Hepatocyte (in vitro differentiated cells): ENCODE measurements at regions not wholly inside any gene's neighbourhood (a gene's known extent, or its start where the extent isn't known, plus 50 kb on each side); places are given as distances from the start of the nearest gene placed in this dataset.
"Not testable (repeated sequence)": the region's sequence is repeated elsewhere in the genome, so short reads cannot be mapped to it uniquely, and the experiment has no call there.

ENCODE experiments used
- DNase-seq: peaks from one replicate; pipeline ENCODE4 v3.0.0-alpha.2; 2016; ENCODE audit warnings: low spot score
- H2AFZ ChIP-seq: fragments of 200-600 bp; sonication (generic); 2 replicates; pipeline ENCODE4 v1.6.0; 2016; ENCODE audit warnings: antibody characterized with exemption, mild to moderate bottlenecking
- H3K27ac ChIP-seq: fragments of 200-600 bp; sonication (generic); 2 replicates; pipeline ENCODE4 v1.5.1; 2016; ENCODE audit warnings: mild to moderate bottlenecking
- H3K27me3 ChIP-seq: fragments of 200-600 bp; sonication (generic); 2 replicates; pipeline ENCODE4 v1.6.1; 2016
- H3K36me3 ChIP-seq: fragments of 200-600 bp; sonication (generic); replicated peaks from 2 replicates; pipeline ENCODE4 v1.5.1; 2016; ENCODE audit warnings: low read depth; ENCODE audit not compliant: insufficient read depth
- H3K4me1 ChIP-seq: fragments of 200-600 bp; sonication (generic); 2 replicates; pipeline ENCODE4 v1.5.1; 2016; ENCODE audit warnings: mild to moderate bottlenecking, moderate library complexity; ENCODE audit not compliant: insufficient read depth
- H3K4me2 ChIP-seq: fragments of 200-600 bp; sonication (generic); 2 replicates; pipeline ENCODE4 v1.6.0; 2016
- H3K4me3 ChIP-seq: fragments of 200-600 bp; sonication (generic); 2 replicates; pipeline ENCODE4 v1.5.1; 2016; ENCODE audit warnings: mild to moderate bottlenecking
- H3K79me2 ChIP-seq: fragments of 200-600 bp; sonication (generic); 2 replicates; pipeline ENCODE4 v1.6.0; 2017; ENCODE audit warnings: mild to moderate bottlenecking
- H3K9me2 ChIP-seq: fragments of 200-600 bp; sonication (generic); replicated peaks from 2 replicates; pipeline ENCODE4 v1.6.0; 2017; ENCODE audit warnings: mild to moderate bottlenecking; ENCODE audit not compliant: insufficient read depth
- H3K9me3 ChIP-seq: fragments of 200-600 bp; sonication (generic); 2 replicates; pipeline ENCODE4 v1.5.1; 2016; ENCODE audit warnings: low read depth, mild to moderate bottlenecking
- H4K20me1 ChIP-seq: fragments of 200-600 bp; sonication (generic); 2 replicates; pipeline ENCODE4 v1.6.0; 2016; ENCODE audit warnings: mild to moderate bottlenecking; ENCODE audit not compliant: insufficient read depth, poor library complexity, severe bottlenecking
- EZH2 ChIP-seq: fragments of 200-600 bp; sonication (generic); IDR thresholded peaks from 2 replicates; pipeline ENCODE4 v1.6.1; 2016; ENCODE audit warnings: antibody characterized with exemption, mild to moderate bottlenecking, borderline replicate concordance
- EZH2phosphoT487 ChIP-seq: fragments of 200-600 bp; sonication (generic); IDR thresholded peaks from one replicate; pipeline ENCODE4 v1.6.1; 2018; ENCODE audit warnings: antibody characterized with exemption, mild to moderate bottlenecking, low read depth, moderate library complexity; ENCODE audit not compliant: unreplicated experiment, severe bottlenecking
- WGBS: methylation state at CpG from one replicate; pipeline ENCODE4 v1.1.6; 2016; ENCODE audit warnings: low lambda C conversion rate; ENCODE audit errors: missing lambda C conversion rate; 5-methylcytosine and 5-hydroxymethylcytosine counted together
- TF ChIP-seq, protein P1 (sequence below): fragments of 200-600 bp; sonication (generic); IDR thresholded peaks from 2 replicates; pipeline ENCODE4 v1.5.1; 2016; ENCODE audit warnings: antibody characterized with exemption, mild to moderate bottlenecking; ENCODE audit not compliant: poor library complexity

DNA sequence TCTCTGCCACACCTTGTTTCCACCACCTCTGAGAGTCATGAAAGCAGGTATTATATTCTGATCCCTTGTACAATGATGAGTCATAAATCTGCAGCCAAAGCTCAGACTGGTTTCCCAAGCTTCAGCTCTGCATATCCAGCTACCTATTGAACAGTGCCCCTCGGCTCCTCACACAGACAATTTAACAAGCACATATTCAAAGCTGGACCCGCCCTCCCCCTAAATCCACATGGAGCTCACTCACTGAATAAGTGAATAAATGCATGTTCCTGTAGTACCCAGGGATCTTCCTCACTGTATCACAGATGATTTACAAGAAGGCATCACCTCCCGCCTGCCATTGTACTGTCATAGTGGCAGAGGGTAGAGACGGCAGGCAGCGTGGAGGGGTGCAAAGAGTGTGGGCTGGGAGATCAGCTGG lies 516.4 kb downstream of the GRIN2A start:
- 66% methylated on average over 5 of the region's 5 CpGs for WGBS
- Histone ChIP-seq H2AFZ (no peak overlapping the region), H3K27ac (no peak overlapping the region), H3K27me3 (peaks cover 5% of the 10 kb centered on the region), H3K36me3 (no peaks in the 10 kb centered on the region), H3K9me2 (no peaks in the 10 kb centered on the region), H3K79me2 (no peaks in the 10 kb centered on the region), H3K4me1 (no peaks in the 10 kb centered on the region), H3K4me3 (no peak overlapping the region), H3K9me3 (no peaks in the 10 kb centered on the region), H4K20me1 (no peaks in the 10 kb centered on the region), H3K4me2 (no peak overlapping the region)
- TF ChIP-seq EZH2 (no peak), EZH2phosphoT487 (no peak)
- DNase-seq: peak; percentile 42

DNA sequence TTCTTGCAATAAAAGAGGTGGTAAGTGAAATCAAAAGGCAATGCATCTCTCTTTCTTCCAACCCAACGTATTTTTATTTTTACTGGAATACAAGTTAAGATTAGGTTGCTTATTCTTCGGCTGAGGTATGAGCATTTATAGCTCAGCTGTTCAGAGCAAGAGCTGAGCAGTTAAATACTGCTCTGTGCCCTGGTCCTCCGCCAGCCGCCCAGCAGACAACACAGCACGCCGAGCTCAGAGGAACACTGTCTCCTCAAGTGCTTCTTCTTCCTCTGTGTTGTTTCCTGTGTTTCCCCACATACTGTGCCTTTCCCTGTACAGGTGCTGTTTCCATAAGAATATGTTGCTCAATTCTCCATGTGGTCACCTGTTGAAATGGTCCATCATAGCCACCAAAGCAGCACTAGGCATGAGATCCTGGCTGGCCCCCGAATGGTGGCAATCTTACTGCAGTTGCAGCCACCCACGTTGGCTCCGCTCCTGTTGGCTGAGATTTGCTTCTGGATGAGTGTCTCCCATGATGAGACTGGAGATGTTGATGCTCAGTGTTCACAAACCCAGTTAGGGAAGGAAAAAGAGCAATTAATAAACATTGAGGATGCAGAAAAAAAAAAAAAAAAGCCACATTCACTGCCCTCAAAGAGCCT lies 515.3 kb downstream of the GRIN2A start:
- no peak overlapping the region for H3K27ac ChIP-seq
- DNase-seq: no peak

DNA sequence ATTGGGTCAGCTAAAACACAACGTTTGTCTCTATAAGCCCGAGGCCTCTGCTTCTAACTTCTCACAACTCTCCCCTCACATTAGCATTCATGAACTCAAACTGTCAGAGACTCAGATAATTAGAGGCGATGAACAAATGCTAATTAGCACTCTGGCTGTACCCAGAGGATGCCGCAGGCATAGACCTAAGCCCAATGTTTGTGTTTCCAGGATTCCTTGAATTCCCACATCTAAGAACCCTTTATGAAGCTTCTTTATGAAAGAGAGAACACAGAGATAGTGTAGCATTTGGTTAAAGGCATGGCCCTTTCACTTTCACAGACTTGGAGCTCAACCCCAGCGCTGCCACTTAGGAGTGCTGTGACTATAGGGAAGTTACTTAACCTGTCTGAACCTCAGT lies 512.2 kb downstream of the GRIN2A start:
- Histone ChIP-seq H3K9me3 (no peaks in the 10 kb centered on the region), H3K9me2 (no peaks in the 10 kb centered on the region), H3K79me2 (no peaks in the 10 kb centered on the region), H3K4me3 (no peak overlapping the region), H3K36me3 (no peaks in the 10 kb centered on the region), H3K4me1 (no peaks in the 10 kb centered on the region), H4K20me1 (no peaks in the 10 kb centered on the region), H2AFZ (no peak overlapping the region), H3K27ac (no peak overlapping the region), H3K27me3 (no peaks in the 10 kb centered on the region), H3K4me2 (no peak overlapping the region)
- TF ChIP-seq EZH2 (no peak), EZH2phosphoT487 (no peak)
- TF ChIP-seq, protein P1, sequence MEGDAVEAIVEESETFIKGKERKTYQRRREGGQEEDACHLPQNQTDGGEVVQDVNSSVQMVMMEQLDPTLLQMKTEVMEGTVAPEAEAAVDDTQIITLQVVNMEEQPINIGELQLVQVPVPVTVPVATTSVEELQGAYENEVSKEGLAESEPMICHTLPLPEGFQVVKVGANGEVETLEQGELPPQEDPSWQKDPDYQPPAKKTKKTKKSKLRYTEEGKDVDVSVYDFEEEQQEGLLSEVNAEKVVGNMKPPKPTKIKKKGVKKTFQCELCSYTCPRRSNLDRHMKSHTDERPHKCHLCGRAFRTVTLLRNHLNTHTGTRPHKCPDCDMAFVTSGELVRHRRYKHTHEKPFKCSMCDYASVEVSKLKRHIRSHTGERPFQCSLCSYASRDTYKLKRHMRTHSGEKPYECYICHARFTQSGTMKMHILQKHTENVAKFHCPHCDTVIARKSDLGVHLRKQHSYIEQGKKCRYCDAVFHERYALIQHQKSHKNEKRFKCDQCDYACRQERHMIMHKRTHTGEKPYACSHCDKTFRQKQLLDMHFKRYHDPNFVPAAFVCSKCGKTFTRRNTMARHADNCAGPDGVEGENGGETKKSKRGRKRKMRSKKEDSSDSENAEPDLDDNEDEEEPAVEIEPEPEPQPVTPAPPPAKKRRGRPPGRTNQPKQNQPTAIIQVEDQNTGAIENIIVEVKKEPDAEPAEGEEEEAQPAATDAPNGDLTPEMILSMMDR: no peak
- WGBS: 21% methylated on average over 5 of the region's 5 CpGs
- DNase-seq: no peak

More for the DNA sequence above, 515.3 kb downstream of the GRIN2A start:
- H3K4me1 ChIP-seq: no peaks in the 10 kb centered on the region
- no peaks in the 10 kb centered on the region for H3K36me3 ChIP-seq
- H3K9me2 ChIP-seq: no peaks in the 10 kb centered on the region
- H3K4me2 ChIP-seq: no peak overlapping the region
- H3K27me3 ChIP-seq: no peaks in the 10 kb centered on the region
- no peaks in the 10 kb centered on the region for H3K9me3 ChIP-seq
- no peak overlapping the region for H3K4me3 ChIP-seq
- TF ChIP-seq EZH2 (no peak), EZH2phosphoT487 (no peak)
- TF ChIP-seq, protein P1: no peak
- WGBS: 84% methylated on average over 9 of the region's 9 CpGs
- H4K20me1 ChIP-seq: no peaks in the 10 kb centered on the region
- no peak overlapping the region for H2AFZ ChIP-seq
- no peaks in the 10 kb centered on the region for H3K79me2 ChIP-seq

DNA sequence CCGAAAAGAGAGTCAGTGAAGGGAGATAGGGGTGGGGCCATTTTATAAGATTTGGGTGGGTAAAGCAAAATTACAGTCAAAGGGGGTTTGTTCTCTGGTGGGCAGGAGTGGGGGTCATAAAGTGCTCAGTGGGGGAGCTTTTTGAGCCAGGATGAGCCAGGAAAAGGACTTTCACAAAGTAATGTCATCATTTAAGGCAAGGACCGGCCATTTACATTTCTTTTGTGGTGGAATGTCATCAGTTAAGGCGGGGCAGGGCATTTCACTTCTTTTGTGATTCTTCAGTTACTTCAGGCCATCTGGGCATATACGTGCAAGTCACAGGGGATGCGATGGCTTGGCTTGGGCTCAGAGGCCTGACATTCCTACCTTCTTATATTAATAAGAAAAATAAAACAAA lies 511.6 kb downstream of the GRIN2A start:
- H3K36me3 ChIP-seq, H3K4me3 ChIP-seq, H3K27ac ChIP-seq, H4K20me1 ChIP-seq, H3K4me2 ChIP-seq, DNase-seq, H3K27me3 ChIP-seq, H3K9me3 ChIP-seq, H3K9me2 ChIP-seq, H3K79me2 ChIP-seq, H3K4me1 ChIP-seq, H2AFZ ChIP-seq: not testable (repeated sequence)
- WGBS: 59% methylated on average over 5 of the region's 5 CpGs

DNA sequence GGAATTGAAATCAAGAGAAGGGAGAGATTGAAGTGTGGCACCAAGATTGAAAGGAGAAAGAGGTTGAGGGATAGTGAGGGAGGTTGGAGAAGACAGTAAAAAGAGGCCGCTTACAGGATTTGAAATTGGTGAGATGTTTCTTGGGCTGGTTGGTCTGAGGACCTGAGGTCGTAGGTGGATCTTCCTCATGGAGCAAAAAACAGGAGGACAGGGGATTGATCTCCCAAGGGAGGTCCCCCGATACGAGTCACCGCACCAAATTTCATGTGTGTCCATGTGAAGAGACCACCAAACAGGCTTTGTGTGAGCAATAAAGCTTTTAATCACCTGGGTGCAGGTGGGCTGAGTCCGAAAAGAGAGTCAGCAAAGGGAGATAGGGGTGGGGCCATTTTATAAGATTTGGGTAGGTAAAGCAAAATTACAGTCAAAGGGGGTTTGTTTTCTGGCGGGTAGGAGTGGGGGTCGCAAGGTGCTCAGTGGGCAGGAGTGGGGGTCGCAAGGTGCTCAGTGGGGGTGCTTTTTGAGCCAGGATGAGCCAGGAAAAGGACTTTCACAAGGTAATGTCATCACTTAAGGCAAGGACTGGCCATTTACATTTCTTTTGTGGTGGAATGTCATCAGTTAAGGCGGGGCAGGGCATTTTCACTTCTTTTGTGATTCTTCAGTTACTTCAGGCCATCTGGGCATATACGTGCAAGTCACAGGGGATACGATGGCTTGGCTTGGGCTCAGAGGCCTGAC lies 505.5 kb downstream of the GRIN2A start:
- 75% methylated on average over 12 of the region's 12 CpGs for WGBS
- not testable (repeated sequence) for H3K4me3 ChIP-seq, H3K4me1 ChIP-seq, H2AFZ ChIP-seq, DNase-seq, H3K9me3 ChIP-seq, H3K9me2 ChIP-seq, H4K20me1 ChIP-seq, H3K36me3 ChIP-seq, H3K27ac ChIP-seq, H3K4me2 ChIP-seq, H3K79me2 ChIP-seq
- H3K27me3 ChIP-seq: peaks cover 25% of the 10 kb centered on the region
